ENCODE measurements at regions not wholly inside any gene's neighbourhood (a gene's known extent, or its start where the extent isn't known, plus 50 kb on each side); places are given as distances from the start of the nearest gene placed in this dataset.

DNA sequence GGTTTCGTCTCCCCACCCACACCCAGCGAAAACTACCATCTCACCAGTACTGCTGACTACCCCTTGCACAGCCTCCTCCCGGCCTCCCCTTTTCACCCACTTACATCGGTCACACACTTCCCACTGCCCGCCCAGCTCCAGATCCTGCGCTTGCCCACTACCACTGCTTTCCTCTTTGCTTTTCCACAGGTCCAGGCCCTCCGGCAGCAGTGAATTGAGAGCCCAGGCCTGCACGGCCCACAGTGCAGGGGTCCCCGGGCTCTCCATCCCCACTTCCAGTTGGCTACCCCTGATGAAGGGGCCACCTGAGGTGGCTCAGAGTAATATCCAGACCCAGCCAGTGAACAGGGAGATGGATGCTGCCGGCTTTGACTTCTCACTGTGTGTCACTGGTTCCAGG is 120.2 kb upstream of the FSTL4 start:
- no peak for DNase-seq

DNA sequence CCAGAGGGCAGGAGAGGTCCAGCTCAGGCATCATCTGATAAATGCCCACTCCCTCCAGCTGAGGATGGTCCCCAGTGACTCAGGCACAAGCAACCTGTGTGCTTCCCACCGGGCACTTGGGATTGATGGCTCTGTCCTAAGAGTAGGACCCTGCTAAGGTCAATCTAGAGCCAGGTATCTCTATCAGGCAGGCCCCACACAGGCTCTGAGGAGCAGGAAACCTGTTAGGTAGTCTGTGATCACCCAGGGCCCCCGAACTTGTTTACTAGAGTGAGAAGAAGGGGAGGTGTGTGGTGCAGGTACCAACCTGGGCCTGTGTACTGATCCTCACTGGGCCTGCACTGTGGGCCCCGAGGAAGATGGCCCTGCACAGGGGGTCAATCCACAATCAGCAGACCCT is 119.6 kb upstream of the FSTL4 start:
- DNase-seq: no peak

DNA sequence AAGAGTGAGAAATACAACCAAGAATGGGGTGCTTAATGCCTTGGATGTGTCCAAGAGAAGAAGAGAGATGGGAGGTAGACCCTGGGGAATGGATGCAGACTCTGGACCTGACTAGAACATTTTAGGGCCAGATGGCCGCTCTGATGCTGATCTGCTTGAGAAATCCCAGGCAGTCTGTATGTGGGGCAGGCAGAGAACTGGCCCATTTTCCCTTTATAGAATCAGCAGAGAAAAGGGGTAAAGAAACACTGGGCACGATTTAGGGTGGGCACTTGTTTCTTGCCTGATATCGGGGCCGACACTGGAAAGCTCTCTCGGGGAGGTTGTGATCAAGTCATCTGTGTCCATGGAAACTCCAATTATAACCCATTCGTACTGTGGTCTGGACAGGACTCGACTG is 118.5 kb upstream of the FSTL4 start:
- DNase-seq: no peak

DNA sequence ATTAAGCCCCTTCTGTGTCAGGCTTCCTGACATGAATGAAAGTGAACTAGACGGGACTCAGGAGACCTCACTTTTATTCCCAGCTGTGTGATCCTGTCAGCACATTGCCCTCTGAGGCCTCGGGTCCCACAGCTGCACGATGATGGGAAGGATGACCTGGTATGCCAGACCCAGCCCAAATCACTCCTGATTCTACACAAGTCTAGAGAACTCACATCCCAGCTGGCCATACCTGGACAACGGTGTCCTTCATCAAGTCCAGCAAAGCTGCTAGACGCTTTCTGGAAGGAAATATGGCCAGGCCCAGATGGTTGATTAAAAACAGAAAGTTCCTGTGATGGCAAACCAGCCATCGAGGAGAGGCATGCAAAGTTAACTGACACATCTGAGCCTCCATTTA is 118.0 kb upstream of the FSTL4 start:
- no peak for DNase-seq

DNA sequence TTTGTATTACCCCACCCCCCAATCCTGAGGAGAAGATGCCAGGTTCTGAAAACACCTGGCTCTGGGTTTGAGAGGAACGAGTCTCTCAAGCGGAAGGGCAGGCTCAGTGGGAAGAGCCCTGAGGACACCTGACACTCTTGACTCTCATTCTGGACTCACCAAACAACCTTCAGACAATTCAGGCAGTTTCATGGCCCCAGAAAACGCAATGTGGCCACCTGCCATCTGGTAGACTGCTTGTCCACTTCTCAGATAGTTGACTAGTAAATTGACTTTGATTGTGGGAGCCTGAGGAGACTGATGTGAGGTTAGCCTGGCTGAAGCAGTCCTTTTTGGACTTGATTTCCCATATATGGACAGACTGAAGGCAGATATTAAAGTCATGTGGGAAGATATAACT is 117.5 kb upstream of the FSTL4 start:
- no peak for DNase-seq

DNA sequence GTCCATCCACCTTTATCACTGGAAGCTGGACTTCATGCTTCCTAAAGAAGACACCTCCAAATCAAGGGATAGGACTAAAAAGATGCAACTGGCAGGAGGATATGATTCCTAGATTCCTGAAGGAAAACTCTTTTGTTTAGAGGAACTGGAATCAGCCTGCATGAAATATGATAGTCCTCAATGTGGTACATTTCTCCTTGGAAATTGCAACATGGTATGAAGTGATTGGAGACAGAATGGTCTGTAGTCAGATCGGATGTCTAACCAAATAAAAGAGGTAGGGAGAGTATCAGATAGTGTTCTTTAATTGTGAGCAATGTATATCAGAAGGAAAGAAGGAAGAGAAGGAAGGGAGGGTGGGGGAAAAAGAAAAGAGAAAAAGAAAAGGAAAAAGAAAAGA is 116.1 kb upstream of the FSTL4 start:
- no peak for DNase-seq

DNA sequence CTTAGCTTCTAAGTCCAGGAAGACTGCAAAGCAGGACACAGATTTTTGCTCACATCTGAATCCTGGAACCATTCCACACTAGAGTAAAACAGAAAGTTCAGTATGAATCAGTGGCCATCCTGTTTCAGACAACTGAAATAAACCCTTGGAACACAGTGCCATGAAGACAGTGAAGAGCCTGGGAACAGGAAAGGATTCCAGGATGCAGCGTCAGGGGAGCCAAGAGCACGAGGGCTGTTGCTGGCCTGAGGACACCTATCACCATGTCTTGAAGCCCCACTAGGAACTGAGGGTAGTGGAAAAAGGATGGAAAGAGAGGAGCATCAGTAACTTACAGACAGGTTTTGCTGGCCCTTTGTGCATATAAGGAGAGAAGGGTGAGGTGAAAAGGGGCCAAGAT is 115.3 kb upstream of the FSTL4 start:
- no peak for DNase-seq

DNA sequence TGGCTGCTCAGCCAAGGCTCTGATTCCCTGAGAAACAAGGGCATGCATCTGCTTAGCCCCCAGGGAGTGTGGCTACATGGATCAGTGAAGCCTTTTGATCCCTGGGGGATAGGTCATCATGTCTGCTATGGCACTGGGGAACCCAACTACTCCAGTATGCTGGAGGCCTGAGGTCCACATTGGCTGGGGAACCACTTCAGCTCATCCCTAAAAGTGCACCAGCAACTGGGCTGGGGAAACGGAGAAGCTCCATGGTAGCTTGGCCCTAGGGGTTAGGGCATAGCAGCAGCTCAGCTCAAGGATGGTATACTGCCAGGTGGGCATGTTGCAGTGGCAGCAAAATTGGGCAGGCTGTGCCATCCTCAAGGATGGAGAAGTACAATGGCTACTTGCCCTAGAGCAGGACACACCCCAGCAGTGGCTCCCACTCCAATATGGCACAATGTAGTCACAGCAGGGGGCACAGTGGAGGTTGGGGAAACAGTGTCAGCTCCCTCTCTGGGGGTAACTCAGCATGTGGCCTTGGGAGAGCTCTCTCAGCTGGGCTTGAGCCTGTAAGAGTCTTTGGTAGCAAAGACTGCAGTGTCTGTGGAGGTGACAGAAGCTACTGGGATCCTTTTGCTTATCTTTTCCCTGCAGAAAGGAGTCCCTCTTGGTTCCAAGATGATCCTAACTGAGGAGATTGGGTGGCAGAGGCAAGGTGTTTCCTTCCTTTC is 111.5 kb upstream of the FSTL4 start:
- no peak for DNase-seq

DNA sequence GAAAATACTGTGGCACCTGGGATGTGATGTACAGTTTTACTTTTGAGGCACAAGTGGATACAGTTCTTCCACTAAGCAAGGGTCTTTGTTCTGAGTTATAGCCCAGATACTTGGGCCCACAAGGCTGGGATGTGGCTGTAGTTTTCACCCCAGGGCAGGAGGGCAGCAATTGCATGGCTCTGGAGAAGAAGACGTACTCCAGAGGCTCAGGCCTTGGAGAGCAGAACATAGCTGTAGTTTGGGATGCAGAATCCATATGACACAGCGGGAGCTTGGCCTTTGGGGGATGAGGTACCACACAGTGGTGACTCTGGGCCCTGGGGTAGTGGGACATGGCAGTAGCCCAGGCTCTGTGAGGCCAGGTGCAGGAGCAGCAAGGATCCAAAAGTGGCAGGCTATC is 110.8 kb upstream of the FSTL4 start:
- DNase-seq: no peak

DNA sequence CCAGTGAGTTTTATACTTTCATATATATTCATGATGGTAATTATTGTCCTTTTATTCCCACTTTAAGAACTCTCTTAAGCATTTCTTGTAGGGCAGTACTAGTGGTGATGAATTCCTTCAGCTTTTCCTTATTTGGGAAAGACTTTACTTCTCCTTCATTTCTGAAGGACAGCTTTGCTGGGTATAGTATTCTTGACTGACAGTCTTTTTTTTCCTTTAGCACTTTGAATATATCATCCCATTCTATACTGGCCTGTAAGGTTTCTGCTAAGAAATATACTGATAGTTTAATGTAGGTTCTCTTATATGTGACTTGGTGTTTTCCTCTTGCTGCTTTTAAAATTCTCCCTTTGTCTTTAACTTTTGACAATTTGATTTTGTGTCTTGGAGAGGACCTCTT is 109.0 kb upstream of the FSTL4 start:
- no peak for DNase-seq

DNA sequence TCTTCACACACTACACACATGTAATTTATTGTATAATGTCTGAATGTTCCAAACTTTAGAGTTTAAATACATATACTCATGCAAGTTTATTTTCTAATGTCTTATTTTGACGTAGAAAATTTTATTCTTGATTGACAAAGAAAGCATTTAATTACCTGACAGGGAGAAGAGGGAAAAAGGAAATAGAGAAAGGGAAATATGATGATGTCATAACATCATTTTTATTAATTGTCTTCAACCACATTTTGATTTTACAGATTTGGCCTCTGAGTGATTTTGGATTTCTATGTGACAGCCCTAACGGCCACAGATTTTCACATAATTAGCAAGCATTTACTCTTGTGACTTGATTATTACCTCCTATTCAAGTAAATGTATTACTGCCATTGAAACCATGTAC is 106.1 kb upstream of the FSTL4 start:
- no peak for DNase-seq

DNA sequence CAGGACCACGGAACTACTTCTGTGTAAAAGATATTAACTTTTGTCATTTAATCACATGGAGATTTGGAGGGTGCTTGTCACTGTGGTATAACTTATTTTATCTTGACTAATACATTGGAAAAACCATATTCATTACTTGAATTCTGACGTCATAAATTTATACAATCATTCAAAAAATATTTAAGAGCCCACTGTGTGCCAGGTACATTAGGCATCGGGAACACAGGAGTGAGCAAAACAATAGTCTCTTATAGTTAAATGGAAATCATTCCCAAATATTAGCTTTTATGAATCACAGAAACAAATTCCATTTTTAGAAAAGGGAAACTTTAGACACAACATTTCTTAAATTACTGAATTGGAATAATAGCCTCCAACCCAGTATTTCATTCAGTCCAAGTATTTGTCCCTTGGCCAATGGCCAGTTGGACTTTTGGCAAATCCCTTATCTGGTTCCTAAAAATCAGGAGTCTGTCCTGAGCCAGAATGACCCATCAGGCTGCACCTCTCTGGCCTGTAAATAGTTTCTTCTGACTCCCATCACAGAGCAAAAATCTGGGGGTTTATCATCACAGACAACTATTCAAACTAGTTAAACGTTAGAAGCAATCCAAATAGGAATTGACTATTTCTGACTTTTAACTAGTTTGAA is 104.3 kb upstream of the FSTL4 start:
- DNase-seq: no peak

DNA sequence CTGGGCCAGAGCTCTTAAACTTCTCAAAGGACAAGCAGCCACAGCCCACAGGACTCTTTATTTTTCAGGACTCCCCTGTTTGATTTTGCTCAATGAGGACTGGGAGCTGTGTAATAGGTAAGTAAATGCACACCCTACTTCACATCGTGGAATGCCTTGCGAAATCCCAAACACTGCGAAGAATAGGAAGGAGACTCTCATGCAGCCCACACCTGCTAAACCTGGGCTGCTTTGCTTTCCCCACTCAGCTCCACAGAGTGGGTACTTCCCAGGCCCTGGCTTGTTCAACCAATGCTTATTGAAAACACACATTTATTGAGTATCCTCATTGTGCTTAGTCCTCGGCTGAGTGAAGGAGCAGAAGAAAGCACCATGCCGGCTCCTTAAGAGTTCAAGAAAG is 103.3 kb upstream of the FSTL4 start:
- no peak for DNase-seq

DNA sequence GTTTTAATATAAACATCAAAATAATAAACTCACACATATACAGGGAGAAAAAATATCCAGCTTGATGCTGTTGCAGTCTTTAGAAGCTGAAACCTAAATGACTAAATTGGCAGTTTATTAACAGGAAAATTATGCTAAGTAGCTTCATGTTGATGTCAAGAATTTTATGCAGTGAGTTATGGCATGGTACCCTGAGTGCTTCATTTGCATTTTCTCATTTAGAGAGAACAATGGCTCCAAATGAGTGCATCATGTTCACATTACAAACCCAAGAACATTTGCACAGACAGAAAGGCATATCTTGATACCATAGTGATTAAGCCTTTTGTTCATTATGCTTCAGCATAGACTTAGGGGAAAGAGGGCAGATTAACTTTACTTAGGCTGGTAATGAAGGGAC is 102.9 kb upstream of the FSTL4 start:
- no peak for DNase-seq

DNA sequence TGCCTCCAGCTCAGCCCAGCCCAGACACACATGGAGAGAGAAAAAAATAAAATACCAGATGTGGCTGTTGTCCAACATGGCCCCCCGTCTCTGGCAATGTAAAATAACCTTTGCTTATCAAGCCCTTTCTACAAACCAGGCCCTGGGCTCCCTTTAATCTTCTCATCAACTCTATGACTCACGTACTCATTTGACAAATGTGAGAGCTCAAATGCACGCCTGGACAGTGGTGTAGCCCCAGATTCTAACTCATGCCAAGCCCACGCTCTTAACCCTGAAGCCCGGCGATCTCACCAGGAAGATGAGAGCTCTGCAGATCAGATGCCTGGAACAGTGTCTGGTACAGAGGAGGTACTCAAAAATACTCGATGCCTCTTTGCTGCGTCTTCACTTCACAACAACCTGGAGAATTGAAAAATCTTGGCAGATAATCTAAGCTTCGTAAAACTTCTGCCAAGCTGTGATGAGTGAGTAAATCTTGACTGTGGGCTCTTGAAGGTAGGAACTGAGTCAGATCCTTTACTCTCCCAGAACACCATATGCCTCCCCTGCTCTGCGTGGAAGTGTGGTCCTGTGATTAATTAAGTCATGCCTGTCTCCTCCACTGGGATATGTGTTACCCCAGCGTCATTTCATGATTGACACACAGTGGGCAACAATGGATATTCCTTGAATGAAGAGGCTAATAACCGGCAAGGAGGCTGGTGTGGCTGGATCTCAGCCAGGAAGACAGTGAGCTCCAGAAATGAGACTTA is 102.0 kb upstream of the FSTL4 start:
- no peak for DNase-seq

DNA sequence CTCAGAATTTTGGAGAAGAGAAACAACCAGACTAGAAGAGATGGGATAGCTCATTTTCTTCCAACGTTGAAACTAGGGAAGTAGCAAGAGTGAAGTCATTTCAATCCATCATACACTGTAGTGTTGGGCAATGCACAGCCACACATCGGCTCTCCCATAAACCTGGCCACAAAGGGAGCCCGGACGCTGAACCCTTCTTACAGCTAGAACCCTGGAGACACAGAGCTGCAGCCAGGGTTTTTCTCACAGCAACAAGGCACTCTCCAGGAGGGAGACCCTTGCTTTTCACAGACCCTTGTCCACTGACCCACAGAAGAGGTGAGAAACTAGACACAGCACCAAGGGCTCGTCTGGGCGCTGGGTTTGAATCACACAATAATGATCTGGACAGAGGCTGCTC is 101.4 kb upstream of the FSTL4 start:
- DNase-seq: no peak

DNA sequence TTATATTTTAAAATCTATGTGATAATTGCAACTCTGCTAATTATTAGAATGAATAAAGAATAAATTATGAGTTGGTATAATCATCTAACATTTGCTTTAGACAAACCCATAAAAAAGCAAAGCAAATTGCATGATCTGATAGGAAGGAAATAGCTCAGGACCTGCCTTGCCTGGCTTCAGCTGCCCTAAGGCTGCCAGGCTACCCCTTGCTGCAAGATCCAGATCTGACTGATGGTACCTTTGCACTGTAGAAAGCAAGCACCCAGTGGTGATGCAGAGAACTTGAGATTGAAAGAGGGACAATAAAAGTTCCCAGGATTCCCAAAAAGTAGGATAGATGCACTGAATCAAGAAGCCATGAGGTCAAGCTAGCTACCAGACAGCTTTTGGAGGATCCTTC is 100.9 kb upstream of the FSTL4 start:
- DNase-seq: no peak

DNA sequence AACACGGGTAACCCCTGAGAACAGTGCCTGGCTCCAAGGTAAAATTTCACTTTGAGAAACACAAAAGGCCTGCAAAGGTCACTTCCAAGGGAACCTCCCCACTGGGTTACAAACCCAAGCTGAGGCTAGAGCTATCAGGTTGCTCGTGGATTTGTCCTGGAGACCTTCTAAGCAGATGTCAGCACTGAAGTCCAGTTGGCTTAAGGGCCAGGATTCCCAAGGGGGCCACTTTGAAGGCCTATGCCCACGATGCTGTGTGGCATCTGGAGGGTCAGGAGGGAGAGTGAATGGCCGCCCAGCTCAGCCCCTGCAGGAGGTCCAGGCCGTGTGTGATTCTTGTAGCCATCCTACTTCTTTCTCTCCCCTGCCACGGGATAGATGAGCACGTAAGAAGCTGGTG is 100.2 kb upstream of the FSTL4 start:
- DNase-seq: no peak

DNA sequence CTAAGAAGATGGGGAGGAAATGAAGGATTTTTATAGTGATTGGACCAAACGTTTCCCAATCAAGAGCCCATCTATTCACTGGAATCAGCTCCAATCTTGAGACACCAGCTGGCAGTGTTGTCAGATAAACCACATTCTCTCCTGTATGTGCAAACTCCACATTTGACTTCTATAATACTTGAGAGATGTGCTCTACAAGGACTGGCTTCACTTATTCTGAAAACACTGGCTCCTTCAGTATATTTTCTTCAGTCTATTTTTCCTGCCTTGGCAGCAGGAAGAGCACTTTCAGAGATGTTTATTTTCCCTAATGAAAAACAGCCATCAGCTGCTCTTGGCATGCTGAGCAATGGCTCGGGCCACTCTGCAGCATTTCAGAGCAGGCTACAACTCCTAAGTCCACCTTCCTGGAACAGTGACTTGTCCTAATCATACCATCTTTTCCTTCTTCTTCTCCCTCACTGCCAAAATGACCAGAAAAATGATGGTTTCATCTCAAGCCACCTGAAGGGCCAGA is 96.9 kb upstream of the FSTL4 start:
- no peak for DNase-seq

DNA sequence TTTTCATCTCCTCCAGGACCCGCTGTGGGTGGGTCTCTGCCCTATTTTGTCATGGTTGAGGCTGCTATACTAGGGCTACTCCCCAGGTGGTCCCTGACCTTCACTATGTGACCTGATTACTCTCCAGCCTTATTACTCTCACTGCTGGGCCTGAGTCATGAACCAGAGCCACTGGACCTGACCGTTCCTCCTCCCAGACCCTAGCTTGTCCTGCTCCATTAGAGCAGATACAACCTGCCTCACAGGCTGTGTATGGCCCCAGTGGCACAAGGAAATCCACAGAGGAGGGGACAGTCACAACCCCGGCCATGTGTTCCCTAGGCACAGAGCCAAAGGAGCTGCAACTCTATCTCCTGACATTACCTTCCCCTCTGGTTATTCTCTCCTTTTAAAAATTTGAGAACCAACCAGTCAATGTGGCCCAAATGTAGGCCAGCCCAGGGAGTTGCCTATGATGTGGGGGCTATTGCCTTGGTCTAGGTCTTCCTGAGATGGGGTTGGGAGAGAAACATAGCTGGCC is 96.0 kb upstream of the FSTL4 start:
- no peak for DNase-seq

DNA sequence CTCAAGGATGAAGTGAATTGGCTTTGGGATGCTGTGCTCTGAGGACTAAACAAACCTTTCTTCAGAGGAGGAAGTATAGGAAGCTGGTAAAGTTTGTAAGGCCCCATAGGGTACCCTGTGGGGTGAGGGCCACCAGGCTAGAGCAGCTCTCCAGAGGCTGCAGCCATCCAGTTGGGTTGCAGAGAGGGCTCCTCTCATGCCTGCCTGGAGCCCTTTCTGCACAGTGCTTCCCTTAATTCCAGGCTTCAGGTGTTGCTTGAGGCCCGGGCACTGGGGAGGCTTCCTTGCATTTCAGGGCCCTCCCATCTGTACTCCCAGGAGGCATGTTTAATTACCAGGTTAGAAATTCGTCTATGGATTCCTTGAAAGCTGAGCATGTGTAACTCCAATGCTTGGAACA is 95.3 kb upstream of the FSTL4 start:
- DNase-seq: no peak

DNA sequence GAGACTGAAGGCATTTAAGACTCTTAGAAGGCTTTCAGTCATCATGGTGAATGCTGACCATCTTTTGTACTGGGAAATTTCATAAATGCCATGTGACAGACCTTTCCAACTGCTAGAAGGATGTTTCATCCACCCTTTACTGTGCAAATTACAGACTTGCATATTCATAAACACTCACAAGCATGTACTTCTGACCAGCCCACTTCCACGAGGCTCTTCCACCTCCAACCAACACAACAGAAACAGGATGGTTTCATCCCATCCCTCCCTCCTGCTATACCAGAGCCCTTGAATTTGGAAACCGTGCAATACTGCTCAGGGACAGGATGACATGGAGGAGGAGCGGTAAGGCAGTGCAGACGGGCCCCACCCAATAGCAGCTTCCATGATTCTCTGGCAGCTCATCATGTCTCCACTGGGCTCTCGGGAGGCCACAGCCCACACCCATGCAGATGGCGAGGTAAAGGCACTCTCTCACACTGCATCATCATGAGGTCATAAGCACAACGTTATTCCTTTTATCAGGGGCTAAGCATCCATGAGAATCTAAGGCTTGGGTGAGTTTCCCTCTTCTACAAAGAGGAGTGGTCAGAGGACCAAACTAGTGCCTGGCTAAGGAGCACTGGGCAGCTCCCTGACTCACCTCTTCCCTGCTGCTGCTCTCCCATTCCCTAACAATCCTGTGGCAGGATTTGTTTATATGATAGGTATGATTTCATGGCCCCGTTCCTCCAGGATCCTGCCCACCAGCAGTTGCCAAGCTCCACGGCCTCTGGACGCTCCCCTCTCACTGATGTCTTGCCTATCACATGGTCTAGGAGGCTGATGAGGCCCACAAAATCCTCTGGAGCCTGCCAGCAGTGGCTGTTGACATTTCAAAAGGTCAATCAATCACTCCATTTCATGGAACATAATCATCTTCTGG is 94.4 kb upstream of the FSTL4 start:
- DNase-seq: no peak

DNA sequence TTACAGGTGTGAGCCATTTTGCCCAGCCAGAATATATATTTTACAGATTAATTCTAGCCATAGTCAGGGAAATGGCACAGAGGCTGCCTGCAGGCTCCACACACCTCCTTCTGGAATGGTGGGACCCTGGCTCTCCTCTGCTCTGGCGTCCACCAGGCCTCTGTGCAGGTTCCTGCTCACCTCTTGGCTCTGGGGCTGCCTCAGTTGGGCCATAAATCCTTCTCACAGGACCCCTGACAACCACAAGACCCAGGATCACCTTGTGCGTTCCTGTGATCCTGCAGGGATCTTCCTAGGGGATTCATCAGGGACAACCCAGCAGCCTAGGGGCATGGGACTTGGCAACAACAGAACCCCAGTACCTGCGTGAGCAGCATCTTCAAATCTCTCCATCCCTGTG is 93.0 kb upstream of the FSTL4 start:
- no peak for DNase-seq
